ENCODE measurements at regions not wholly inside any gene's neighbourhood (a gene's known extent, or its start where the extent isn't known, plus 50 kb on each side); places are given as distances from the start of the nearest gene placed in this dataset.
"Not testable (repeated sequence)": the region's sequence is repeated elsewhere in the genome, so short reads cannot be mapped to it uniquely, and the experiment has no call there.

- not testable (repeated sequence) for DNase-seq (ENCODE audit: low spot score)
These were observed 64.4 kb downstream of the TMEM200C start for GRCh38 chr18:5830902-5831301.

GRCh38 chr18:5828913-5829312, 66.4 kb downstream of the TMEM200C start:
- DNase-seq (ENCODE audit: low spot score): no peak

- no peak for DNase-seq (ENCODE audit: low spot score)
These were observed 69.7 kb downstream of the TMEM200C start for GRCh38 chr18:5825663-5826062.

GRCh38 chr18:5824370-5824984, 70.8 kb downstream of the TMEM200C start:
- no peak for DNase-seq (ENCODE audit: low spot score)

- DNase-seq (ENCODE audit: low spot score): no peak
These were observed 77.5 kb downstream of the TMEM200C start for GRCh38 chr18:5817816-5818215.

- no peak for DNase-seq (ENCODE audit: low spot score)
These were observed 88.5 kb downstream of the TMEM200C start for GRCh38 chr18:5806860-5807259.

- DNase-seq (ENCODE audit: low spot score): no peak
These were observed 107.4 kb downstream of the TMEM200C start for GRCh38 chr18:5787936-5788335.

- DNase-seq (ENCODE audit: low spot score): no peak
These were observed 115.4 kb downstream of the TMEM200C start for GRCh38 chr18:5779922-5780321.

- no peak for DNase-seq (ENCODE audit: low spot score)
These were observed 122.8 kb downstream of the TMEM200C start for GRCh38 chr18:5772306-5773105.

- no peak for DNase-seq (ENCODE audit: low spot score)
These were observed 124.0 kb downstream of the TMEM200C start for GRCh38 chr18:5771343-5771742.

- no peak for DNase-seq (ENCODE audit: low spot score)
These were observed 125.1 kb downstream of the TMEM200C start for GRCh38 chr18:5770176-5770575.

- no peak for DNase-seq (ENCODE audit: low spot score)
These were observed 126.9 kb downstream of the TMEM200C start for GRCh38 chr18:5768454-5768853.

GRCh38 chr18:5759194-5759593, 136.1 kb downstream of the TMEM200C start:
- DNase-seq (ENCODE audit: low spot score): no peak

- no peak for DNase-seq (ENCODE audit: low spot score)
These were observed 138.5 kb downstream of the TMEM200C start for GRCh38 chr18:5756823-5757222.

GRCh38 chr18:5747678-5748077, 147.6 kb downstream of the TMEM200C start:
- DNase-seq (ENCODE audit: low spot score): no peak

GRCh38 chr18:5746844-5747243, 148.5 kb downstream of the TMEM200C start:
- no peak for DNase-seq (ENCODE audit: low spot score)

- DNase-seq (ENCODE audit: low spot score): no peak
These were observed 150.7 kb downstream of the TMEM200C start for GRCh38 chr18:5744659-5745058.

- no peak for DNase-seq (ENCODE audit: low spot score)
These were observed 156.8 kb downstream of the TMEM200C start for GRCh38 chr18:5738526-5738925.

GRCh38 chr18:5732318-5732717, 163.0 kb downstream of the TMEM200C start:
- DNase-seq (ENCODE audit: low spot score): no peak

GRCh38 chr18:5729983-5730699, 165.2 kb downstream of the TMEM200C start:
- no peak for DNase-seq (ENCODE audit: low spot score)

- DNase-seq (ENCODE audit: low spot score): no peak
These were observed 166.8 kb downstream of the TMEM200C start for GRCh38 chr18:5728531-5728930.

GRCh38 chr18:5726011-5726410, 169.3 kb downstream of the TMEM200C start:
- no peak for DNase-seq (ENCODE audit: low spot score)

GRCh38 chr18:5721924-5722323, 173.4 kb downstream of the TMEM200C start:
- no peak for DNase-seq (ENCODE audit: low spot score)

Measured in kidney capillary endothelial cell (primary cell).